ENCODE measurements at regions not wholly inside any gene's neighbourhood (a gene's known extent, or its start where the extent isn't known, plus 50 kb on each side); places are given as distances from the start of the nearest gene placed in this dataset.

DNA sequence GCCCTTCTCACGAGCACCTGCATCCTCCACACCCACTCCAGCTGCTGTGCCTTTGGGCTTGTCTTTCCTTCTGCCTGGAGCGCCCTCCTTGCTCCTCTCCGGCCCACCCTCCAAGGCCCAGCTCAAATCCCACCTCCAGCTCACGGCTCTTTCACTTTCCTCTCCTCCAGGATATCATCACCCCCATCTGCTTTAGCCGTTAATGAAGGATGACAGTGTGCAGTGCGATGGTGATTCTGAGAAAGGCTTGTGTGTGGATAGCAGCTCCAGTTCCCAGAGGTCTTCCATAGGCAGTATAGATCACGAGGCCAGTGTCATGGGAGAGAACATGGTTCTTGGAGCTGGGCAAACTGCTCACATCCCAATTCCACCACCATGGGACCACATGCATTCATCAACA, 237.4 kb downstream of the TLE3 start:
- intact Hi-C loops (cut with micrococcal nuclease), result no loop called here
- H3K4me3 Mint-ChIP-seq (ENCODE audit: low read depth), result no peak overlapping the region

DNA sequence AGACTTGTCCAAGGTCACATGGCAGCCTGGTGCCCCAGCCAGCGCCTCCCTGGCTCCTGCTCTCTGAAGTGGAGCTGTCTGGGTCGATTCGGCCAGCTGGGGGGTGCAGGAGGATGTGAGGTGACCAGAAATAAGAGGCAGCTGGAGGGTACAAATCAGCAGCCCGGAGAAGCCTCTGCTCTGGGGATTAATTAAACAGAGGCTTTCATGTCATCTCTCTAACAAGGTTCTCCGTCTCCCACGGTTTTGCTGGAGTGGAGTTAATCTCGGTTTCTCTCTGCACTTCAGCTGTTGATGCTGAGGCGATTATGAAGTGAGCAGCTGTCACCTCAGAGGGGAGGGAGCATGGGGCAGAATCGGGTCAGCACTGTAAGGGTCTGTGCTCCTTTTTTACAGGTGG, 236.8 kb downstream of the TLE3 start:
- Mint-ChIP-seq H3K4me3 (ENCODE audit: low read depth) (no peak overlapping the region), H3K27ac (no peak overlapping the region), H3K36me3 (ENCODE audit: low read depth) (no peaks in the 10 kb centered on the region), H3K4me1 (ENCODE audit: low read depth) (peaks cover 2% of the 10 kb centered on the region), H3K9me3 (no peaks in the 10 kb centered on the region), H3K27me3 (ENCODE audit: low read depth) (peaks cover 10% of the 10 kb centered on the region)
- intact Hi-C loops (cut with micrococcal nuclease), result no loop called here
- no peak for DNase-seq (ENCODE audit: low spot score)

More for the DNA sequence above, 237.4 kb downstream of the TLE3 start:
- Mint-ChIP-seq H3K36me3 (ENCODE audit: low read depth) (no peaks in the 10 kb centered on the region), H3K9me3 (no peaks in the 10 kb centered on the region), H3K27me3 (ENCODE audit: low read depth) (peaks cover 10% of the 10 kb centered on the region), H3K4me1 (ENCODE audit: low read depth) (peaks cover 2% of the 10 kb centered on the region), H3K27ac (no peak overlapping the region)
- no peak for DNase-seq (ENCODE audit: low spot score)

DNA sequence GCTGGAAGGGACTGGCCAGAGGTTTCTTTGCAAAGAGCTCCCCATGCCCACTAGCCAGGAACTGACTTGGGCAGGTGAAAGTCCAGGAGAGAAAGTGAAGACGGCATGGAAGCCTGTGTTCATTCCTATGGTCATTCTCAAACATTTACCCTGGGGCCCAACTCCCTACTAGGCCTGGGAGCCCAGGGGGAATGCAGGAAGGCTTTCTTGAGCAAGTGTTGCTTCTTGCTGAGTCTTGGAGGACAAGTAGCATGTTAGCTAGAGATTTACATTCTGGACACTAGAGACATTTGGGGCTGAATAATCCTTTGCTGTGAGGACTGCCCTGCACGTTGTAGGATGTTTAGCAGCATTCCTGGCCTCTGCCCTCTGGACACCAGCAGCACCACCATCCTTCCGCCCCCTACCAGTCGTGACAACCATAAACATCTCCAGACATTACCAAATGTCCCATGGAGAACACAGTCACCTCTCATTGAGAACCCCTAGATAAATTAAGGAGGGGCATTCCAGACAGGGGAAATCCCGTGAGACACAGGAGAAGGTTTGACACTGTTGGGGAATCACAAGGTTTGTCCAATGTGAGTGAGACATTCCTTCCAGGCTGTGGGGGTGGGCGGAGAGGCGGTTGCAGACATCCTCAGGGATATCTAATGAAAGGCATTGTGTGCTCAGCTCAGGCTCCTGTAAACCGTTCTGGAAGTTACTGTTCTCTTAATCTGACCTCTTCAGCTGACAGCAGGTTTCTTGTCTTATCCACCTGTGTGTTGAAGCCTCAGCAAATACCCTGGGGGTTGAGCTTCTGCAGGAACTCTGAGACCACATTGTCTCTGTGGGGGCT, 236.2 kb downstream of the TLE3 start:
- no peaks in the 10 kb centered on the region for H3K36me3 Mint-ChIP-seq (ENCODE audit: low read depth)
- no peak overlapping the region for H3K4me3 Mint-ChIP-seq (ENCODE audit: low read depth)
- H3K27ac Mint-ChIP-seq, result no peak overlapping the region
- H3K4me1 Mint-ChIP-seq (ENCODE audit: low read depth), result peaks cover 2% of the 10 kb centered on the region
- intact Hi-C loops (cut with micrococcal nuclease), result no loop called here
- no peaks in the 10 kb centered on the region for H3K9me3 Mint-ChIP-seq
- DNase-seq (ENCODE audit: low spot score), result no peak
- peaks cover 10% of the 10 kb centered on the region for H3K27me3 Mint-ChIP-seq (ENCODE audit: low read depth)

DNA sequence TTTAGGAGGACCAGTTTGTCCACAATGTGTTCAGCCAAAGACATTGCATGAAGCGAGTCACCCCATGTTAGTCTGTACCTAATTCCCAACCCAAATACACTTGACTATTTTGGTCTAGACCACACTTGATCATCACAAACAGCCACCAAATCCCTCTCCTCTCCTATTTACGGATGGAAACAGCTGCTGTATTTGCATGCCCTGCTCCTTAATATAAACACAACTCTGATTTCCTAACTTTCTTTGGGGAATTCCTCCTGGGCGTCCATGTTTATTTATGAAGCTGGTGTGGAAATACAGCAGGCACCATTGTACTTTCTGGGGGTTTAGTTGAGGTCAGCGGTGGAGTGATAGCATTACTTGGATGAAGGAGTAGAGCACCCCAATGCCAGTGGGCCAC, 235.2 kb downstream of the TLE3 start:
- peaks cover 2% of the 10 kb centered on the region for H3K4me1 Mint-ChIP-seq (ENCODE audit: low read depth)
- intact Hi-C loops (cut with micrococcal nuclease), result no loop called here
- H3K27me3 Mint-ChIP-seq (ENCODE audit: low read depth), result peaks cover 10% of the 10 kb centered on the region
- H3K36me3 Mint-ChIP-seq (ENCODE audit: low read depth), result no peaks in the 10 kb centered on the region
- H3K9me3 Mint-ChIP-seq, result no peaks in the 10 kb centered on the region
- DNase-seq (ENCODE audit: low spot score), result no peak
- no peak overlapping the region for H3K27ac Mint-ChIP-seq
- H3K4me3 Mint-ChIP-seq (ENCODE audit: low read depth), result no peak overlapping the region

DNA sequence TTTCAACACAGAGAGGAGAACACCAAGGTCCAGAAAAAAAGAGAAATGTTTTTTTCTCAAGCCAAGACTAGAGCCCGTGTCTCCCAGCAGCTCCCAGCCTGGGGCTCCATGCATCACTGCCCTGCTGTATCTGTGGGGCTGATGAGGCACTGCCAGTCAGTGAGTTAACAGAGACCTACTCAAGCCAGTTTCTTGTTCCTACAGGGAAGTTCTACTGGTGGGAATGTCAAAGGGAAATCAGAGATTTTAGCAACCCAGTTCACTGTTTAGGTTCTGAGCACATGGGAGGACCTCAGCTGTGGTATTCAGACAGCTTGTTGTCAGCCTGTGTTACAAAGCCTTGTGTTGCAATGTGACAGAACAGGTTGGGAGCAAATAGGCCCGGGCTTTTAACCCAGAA, 234.3 kb downstream of the TLE3 start:
- Mint-ChIP-seq H3K4me1 (ENCODE audit: low read depth) (no peaks in the 10 kb centered on the region), H3K9me3 (no peaks in the 10 kb centered on the region), H3K4me3 (ENCODE audit: low read depth) (no peak overlapping the region), H3K27ac (no peak overlapping the region), H3K27me3 (ENCODE audit: low read depth) (peaks cover 11% of the 10 kb centered on the region), H3K36me3 (ENCODE audit: low read depth) (no peaks in the 10 kb centered on the region)
- intact Hi-C loops (cut with micrococcal nuclease), result no loop called here
- DNase-seq (ENCODE audit: low spot score), result no peak

DNA sequence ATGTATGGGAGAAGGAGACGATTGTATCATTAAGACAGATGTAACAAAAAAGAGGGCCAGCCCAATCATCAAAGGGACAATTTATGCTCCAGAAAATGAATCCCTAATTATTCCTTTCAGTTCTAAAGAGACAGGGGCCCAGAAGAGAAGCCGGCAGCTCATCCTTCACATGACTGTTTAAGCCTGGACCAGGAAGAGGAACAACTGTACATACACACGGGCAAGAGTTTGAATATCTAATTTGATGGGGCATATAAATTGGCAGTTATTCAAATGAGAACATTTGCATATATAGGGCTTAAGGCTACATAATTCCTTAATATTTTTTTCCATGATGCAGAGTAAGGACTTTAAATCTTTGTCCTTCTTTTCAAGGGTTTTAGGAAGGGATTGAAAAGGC, 232.3 kb downstream of the TLE3 start:
- Mint-ChIP-seq H3K27ac (no peak overlapping the region), H3K27me3 (ENCODE audit: low read depth) (peaks cover 14% of the 10 kb centered on the region), H3K9me3 (no peaks in the 10 kb centered on the region), H3K4me3 (ENCODE audit: low read depth) (no peak overlapping the region), H3K36me3 (ENCODE audit: low read depth) (no peaks in the 10 kb centered on the region), H3K4me1 (ENCODE audit: low read depth) (no peaks in the 10 kb centered on the region)
- no peak for DNase-seq (ENCODE audit: low spot score)
- intact Hi-C loops (cut with micrococcal nuclease), result no loop called here

DNA sequence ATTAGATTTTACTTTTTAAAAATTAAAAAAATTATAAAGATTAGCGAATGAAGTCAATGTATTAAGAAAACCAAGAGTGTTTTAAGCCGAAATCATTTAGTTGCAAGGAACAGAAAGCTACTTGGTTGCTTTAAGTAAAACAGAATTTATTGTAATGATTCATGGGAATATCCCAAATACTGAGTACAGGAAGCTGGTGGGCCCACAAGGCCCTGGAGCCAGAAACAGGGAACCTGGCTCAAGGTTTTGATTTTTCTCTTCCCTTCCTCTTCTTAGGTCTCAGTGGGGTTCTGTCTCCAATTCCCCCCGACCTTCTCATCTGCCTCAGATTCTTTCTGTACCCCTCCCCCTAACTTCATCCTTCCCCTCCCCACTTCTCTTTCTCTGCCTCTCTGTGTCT, 229.0 kb downstream of the TLE3 start:
- intact Hi-C loops (cut with micrococcal nuclease), result no loop called here
- no peak for DNase-seq (ENCODE audit: low spot score)
- Mint-ChIP-seq H3K27me3 (ENCODE audit: low read depth) (peaks cover 18% of the 10 kb centered on the region), H3K27ac (no peak overlapping the region), H3K36me3 (ENCODE audit: low read depth) (no peaks in the 10 kb centered on the region), H3K9me3 (peaks cover 7% of the 10 kb centered on the region), H3K4me1 (ENCODE audit: low read depth) (no peaks in the 10 kb centered on the region), H3K4me3 (ENCODE audit: low read depth) (no peak overlapping the region)

DNA sequence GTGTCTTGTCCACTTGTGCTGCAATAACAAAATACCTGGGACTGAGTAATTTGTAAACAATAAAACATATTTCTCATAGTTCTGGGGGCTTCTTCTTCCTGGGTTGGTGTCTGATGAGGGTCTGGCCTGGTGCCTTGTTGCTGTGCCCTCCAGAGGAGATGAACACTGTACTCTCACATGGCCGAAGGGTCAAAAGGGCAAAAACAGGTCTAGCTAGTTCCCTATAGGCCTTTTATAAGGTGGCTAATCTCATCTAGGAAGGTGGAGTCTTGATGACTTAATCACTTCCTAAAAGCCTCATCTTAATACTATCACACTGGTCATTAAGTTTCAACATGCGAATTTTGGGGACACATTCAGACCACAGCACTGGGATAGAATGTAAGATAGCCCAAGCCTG, 228.4 kb downstream of the TLE3 start:
- Mint-ChIP-seq H3K27me3 (ENCODE audit: low read depth) (peaks cover 18% of the 10 kb centered on the region), H3K27ac (no peak overlapping the region), H3K4me1 (ENCODE audit: low read depth) (no peaks in the 10 kb centered on the region), H3K36me3 (ENCODE audit: low read depth) (no peaks in the 10 kb centered on the region), H3K4me3 (ENCODE audit: low read depth) (no peak overlapping the region), H3K9me3 (peaks cover 13% of the 10 kb centered on the region)
- no peak for DNase-seq (ENCODE audit: low spot score)
- intact Hi-C loops (cut with micrococcal nuclease), result no loop called here

DNA sequence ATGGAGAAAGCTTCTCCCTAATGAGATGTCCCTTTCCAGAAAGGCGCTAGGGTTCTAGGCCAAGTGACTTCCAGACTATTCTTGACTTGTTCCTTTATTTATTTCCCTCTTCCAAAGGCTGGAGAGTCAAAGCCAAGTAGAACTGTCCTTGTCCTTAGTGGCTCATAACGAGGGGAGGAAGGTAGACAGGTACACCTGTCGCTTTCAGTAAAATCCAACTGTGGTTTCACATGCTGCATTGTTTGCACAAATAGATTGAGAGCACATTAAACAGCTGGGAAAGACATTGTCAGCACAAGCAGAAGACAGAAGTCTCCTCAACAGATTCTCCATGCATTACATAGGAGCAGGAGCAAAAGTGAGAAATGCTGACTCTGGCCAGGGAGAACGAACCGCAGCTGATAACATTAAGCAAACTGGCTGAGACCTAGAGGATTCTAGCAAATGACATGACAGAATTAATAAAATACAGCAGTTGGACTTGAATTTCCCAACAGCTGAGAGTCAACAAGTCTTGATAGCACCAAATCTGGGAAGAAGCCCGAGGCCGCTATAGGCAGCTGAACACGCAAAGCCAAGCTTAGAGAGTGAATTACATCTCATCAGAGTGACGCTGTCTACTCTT, 227.7 kb downstream of the TLE3 start:
- Mint-ChIP-seq H3K9me3 (peaks cover 14% of the 10 kb centered on the region), H3K27ac (no peak overlapping the region), H3K4me3 (ENCODE audit: low read depth) (no peak overlapping the region), H3K36me3 (ENCODE audit: low read depth) (no peaks in the 10 kb centered on the region), H3K4me1 (ENCODE audit: low read depth) (no peaks in the 10 kb centered on the region), H3K27me3 (ENCODE audit: low read depth) (peaks cover 18% of the 10 kb centered on the region)
- intact Hi-C loops (cut with micrococcal nuclease), result no loop called here
- no peak for DNase-seq (ENCODE audit: low spot score)

DNA sequence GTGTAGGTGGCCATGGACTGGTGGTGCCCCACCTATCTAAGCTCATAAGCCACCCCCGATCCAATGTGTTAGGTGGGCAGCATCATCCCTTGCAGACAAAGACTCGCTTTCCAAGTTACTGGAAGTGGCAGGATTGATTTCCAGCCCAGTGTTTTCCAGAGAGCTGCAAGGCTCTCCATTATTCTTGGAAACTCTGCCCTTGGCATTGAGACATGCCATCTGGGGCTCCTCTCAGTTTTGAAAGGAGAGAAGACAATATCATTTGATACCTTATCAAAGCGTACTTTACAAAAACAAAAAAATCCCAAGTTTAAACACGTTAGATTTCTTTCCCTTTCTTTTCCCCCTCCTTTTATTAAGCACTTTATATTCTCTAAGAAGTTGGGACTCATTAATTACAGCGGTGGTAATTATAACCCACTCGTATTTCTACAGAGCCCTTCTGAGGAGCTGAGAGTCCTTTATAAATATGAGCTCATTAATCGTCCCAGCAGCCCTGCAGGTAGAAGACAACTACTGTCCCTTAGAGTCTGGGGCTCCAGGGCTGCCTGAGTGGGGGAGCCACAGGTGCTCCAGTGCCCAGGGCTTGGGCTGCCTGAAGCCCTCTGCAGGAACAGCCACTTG, 226.1 kb downstream of the TLE3 start:
- intact Hi-C loops (cut with micrococcal nuclease), result no loop called here
- no peaks in the 10 kb centered on the region for H3K4me1 Mint-ChIP-seq (ENCODE audit: low read depth)
- H3K4me3 Mint-ChIP-seq (ENCODE audit: low read depth), result no peak overlapping the region
- no peaks in the 10 kb centered on the region for H3K36me3 Mint-ChIP-seq (ENCODE audit: low read depth)
- H3K27me3 Mint-ChIP-seq (ENCODE audit: low read depth), result peaks cover 18% of the 10 kb centered on the region
- peaks cover 14% of the 10 kb centered on the region for H3K9me3 Mint-ChIP-seq
- no peak for DNase-seq (ENCODE audit: low spot score)
- no peak overlapping the region for H3K27ac Mint-ChIP-seq

DNA sequence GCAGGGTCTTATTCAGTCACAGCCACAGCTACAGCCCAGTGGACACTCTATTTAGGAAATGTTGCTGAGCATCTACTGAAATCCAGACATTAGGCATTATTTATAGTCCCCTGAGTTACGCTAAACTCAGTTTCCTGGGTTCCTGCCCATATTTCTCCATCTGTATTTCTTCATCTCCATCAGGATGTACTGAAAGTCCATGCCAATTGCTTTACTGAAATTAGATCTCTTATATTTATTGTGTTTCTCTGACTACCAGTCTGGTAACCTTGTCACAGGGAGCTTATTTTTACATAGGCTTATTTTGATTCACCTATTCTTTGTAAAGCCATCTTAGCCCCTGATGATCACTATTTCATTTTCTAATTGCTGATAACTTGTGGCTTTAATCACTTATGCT, 223.9 kb downstream of the TLE3 start:
- H3K9me3 Mint-ChIP-seq, result peaks cover 14% of the 10 kb centered on the region

DNA sequence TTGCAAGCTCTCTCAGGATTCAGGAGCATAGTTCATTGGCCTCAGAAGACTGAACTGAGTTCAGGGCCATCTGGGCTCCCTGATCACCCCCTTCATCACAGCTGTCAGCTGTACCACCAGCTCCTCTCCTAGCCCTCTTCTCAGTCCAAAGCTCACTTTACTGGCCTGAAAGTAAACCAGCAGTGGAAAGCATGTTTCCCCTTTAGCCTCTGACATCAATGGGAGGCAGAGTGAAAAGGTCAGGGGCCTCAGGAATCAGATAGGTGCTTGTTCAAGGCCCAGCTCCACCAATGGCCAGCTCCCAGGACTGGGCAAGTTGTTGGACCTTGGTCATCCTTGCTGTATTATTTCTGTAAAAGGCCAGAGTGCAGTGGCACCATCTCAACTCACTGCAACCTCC, 223.4 kb downstream of the TLE3 start:
- Mint-ChIP-seq H3K27ac (no peak overlapping the region), H3K4me3 (ENCODE audit: low read depth) (no peak overlapping the region), H3K9me3 (peaks cover 14% of the 10 kb centered on the region), H3K27me3 (ENCODE audit: low read depth) (peaks cover 13% of the 10 kb centered on the region), H3K4me1 (ENCODE audit: low read depth) (no peaks in the 10 kb centered on the region), H3K36me3 (ENCODE audit: low read depth) (no peaks in the 10 kb centered on the region)
- DNase-seq (ENCODE audit: low spot score), result no peak
- intact Hi-C loops (cut with micrococcal nuclease), result no loop called here

More for the DNA sequence above, 223.9 kb downstream of the TLE3 start:
- Mint-ChIP-seq H3K27ac (no peak overlapping the region), H3K4me1 (ENCODE audit: low read depth) (no peaks in the 10 kb centered on the region), H3K27me3 (ENCODE audit: low read depth) (peaks cover 17% of the 10 kb centered on the region), H3K36me3 (ENCODE audit: low read depth) (no peaks in the 10 kb centered on the region), H3K4me3 (ENCODE audit: low read depth) (no peak overlapping the region)
- no peak for DNase-seq (ENCODE audit: low spot score)
- intact Hi-C loops (cut with micrococcal nuclease), result no loop called here
